OCI-LY7 (cell line): ENCODE measurements at regions not wholly inside any gene's neighbourhood (a gene's known extent, or its start where the extent isn't known, plus 50 kb on each side); places are given as distances from the start of the nearest gene placed in this dataset.
"Not testable (repeated sequence)": the region's sequence is repeated elsewhere in the genome, so short reads cannot be mapped to it uniquely, and the experiment has no call there.

Source experiments
- BruUV-seq: library from RNA; stranded (reverse); fragments of 400-500 nt; replicated peaks from 2 replicates; lab custom pipeline; 2021; lab: Mats Ljungman, UMichigan
- CTCF ChIA-PET: fragments of 300-600 bp; sonication (Branson Sonifier 250); formaldehyde crosslinking; loops from one replicate; lab custom pipeline; 2022; ENCODE audit warnings: antibody characterized with exemption; ENCODE audit not compliant: unreplicated experiment; lab: Charles Lee
- POLR2A ChIA-PET: fragments of 300-600 bp; sonication (Branson Sonifier 250); formaldehyde crosslinking; loops from one replicate; lab custom pipeline; 2022; ENCODE audit warnings: antibody characterized with exemption; lab: Charles Lee
- DNase-seq: peaks from one replicate; pipeline ENCODE4 v3.0.0-alpha.2; 2015; ENCODE audit warnings: low spot score
- H2AFZ ChIP-seq: fragments of 200-600 bp; sonication (generic), shearing (Covaris generic); 2 replicates; pipeline ENCODE4 v1.6.1; 2014; ENCODE audit warnings: mild to moderate bottlenecking, antibody characterized with exemption, low read length, moderate library complexity
- H3K27ac ChIP-seq: fragments of 200-600 bp; sonication (generic); 2 replicates; pipeline ENCODE4 v1.5.1; 2014; ENCODE audit warnings: mixed run types, low read depth, mild to moderate bottlenecking, moderate library complexity, low read length, inconsistent platforms; ENCODE audit not compliant: poor library complexity, severe bottlenecking
- H3K36me3 ChIP-seq: fragments of 200-600 bp; sonication (generic); 2 replicates; pipeline ENCODE4 v1.6.1; 2014; ENCODE audit warnings: mild to moderate bottlenecking, antibody characterized with exemption, low read length, moderate library complexity, mixed read lengths; ENCODE audit not compliant: insufficient read depth
- H3K4me1 ChIP-seq: fragments of 200-600 bp; sonication (generic); 2 replicates; pipeline ENCODE4 v1.5.1; 2014; ENCODE audit warnings: mild to moderate bottlenecking, low read length; ENCODE audit not compliant: insufficient read depth, poor library complexity, severe bottlenecking
- H3K4me2 ChIP-seq: fragments of 200-600 bp; sonication (generic); 2 replicates; pipeline ENCODE4 v1.6.1; 2014; ENCODE audit warnings: mild to moderate bottlenecking, low read length
- H3K4me3 ChIP-seq: fragments of 200-600 bp; sonication (generic); 2 replicates; pipeline ENCODE4 v1.5.1; 2014; ENCODE audit warnings: mild to moderate bottlenecking, low read depth, low read length; ENCODE audit not compliant: poor library complexity, severe bottlenecking
- H3K79me2 ChIP-seq: fragments of 200-600 bp; sonication (generic); 2 replicates; pipeline ENCODE4 v1.6.1; 2016; ENCODE audit warnings: low read depth, mild to moderate bottlenecking, low read length, moderate library complexity, mixed read lengths; ENCODE audit not compliant: insufficient read depth
- H3K9me2 ChIP-seq: fragments of 200-600 bp; sonication (generic); 2 replicates; pipeline ENCODE4 v1.6.1; 2016; ENCODE audit warnings: mild to moderate bottlenecking, low read length, mixed read lengths; ENCODE audit not compliant: insufficient read depth
- H3K9me3 ChIP-seq: fragments of 200-600 bp; sonication (generic); 2 replicates; pipeline ENCODE4 v1.6.1; 2014; ENCODE audit warnings: mild to moderate bottlenecking, mixed run types, low read length, mixed read lengths
- H4K20me1 ChIP-seq: fragments of 200-600 bp; sonication (generic); 2 replicates; pipeline ENCODE4 v1.6.1; 2014; ENCODE audit warnings: mild to moderate bottlenecking, antibody characterized with exemption, low read length, moderate library complexity, mixed read lengths; ENCODE audit not compliant: insufficient read depth
- EZH2phosphoT487 ChIP-seq: fragments of 200-600 bp; sonication (generic); IDR thresholded peaks from 2 replicates; pipeline ENCODE4 v1.6.1; 2018; ENCODE audit warnings: low read depth, borderline replicate concordance, mild to moderate bottlenecking, mixed run types, antibody characterized with exemption, low read length, moderate library complexity, mixed read lengths
- intact Hi-C: fragments of 100-400 bp; cut with micrococcal nuclease; formaldehyde crosslinking; loops from one replicate; pipeline ENCODE4 v1.10.0; 2022; ENCODE audit not compliant: unreplicated experiment
- TF ChIP-seq, protein P1 (sequence below): fragments of 200-600 bp; sonication (generic); conservative IDR thresholded peaks from 2 replicates; pipeline ENCODE4 v1.5.1; 2014; ENCODE audit warnings: mild to moderate bottlenecking, antibody characterized with exemption, low read length, moderate library complexity, mixed read lengths

DNA sequence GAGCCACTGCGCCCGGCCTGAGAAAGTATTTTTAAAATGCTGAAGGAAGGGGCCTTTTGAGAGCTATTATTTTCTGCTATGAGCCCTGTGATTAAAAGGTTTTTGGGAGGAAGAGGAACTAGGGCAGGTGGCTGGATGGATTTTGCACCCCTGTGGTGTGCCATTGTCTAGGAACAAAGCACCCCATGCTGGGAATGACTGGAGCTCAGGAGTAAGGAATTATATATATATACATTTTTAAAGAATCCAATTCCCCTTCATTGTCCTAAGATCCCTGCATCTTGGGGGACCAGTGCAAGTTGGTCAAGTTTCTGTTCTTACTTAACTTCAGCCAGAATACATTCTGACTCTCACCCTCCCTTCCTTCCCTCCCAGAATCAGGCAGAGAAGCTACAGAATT, 91.6 kb downstream of the ZNF648 start:
- H3K4me1 ChIP-seq, result no peaks in the 10 kb centered on the region
- no peak overlapping the region for H2AFZ ChIP-seq
- no peaks in the 10 kb centered on the region for H3K79me2 ChIP-seq
- no peaks in the 10 kb centered on the region for H3K9me2 ChIP-seq
- ChIA-PET POLR2A (no interaction called here), CTCF (no interaction called here)
- no peak overlapping the region for H3K4me2 ChIP-seq
- no peak overlapping the region for H3K27ac ChIP-seq
- no peaks in the 10 kb centered on the region for H3K36me3 ChIP-seq
- H4K20me1 ChIP-seq, result no peaks in the 10 kb centered on the region
- TF ChIP-seq, protein P1, sequence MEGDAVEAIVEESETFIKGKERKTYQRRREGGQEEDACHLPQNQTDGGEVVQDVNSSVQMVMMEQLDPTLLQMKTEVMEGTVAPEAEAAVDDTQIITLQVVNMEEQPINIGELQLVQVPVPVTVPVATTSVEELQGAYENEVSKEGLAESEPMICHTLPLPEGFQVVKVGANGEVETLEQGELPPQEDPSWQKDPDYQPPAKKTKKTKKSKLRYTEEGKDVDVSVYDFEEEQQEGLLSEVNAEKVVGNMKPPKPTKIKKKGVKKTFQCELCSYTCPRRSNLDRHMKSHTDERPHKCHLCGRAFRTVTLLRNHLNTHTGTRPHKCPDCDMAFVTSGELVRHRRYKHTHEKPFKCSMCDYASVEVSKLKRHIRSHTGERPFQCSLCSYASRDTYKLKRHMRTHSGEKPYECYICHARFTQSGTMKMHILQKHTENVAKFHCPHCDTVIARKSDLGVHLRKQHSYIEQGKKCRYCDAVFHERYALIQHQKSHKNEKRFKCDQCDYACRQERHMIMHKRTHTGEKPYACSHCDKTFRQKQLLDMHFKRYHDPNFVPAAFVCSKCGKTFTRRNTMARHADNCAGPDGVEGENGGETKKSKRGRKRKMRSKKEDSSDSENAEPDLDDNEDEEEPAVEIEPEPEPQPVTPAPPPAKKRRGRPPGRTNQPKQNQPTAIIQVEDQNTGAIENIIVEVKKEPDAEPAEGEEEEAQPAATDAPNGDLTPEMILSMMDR, result no peak
- no peak for DNase-seq
- H3K4me3 ChIP-seq, result no peak overlapping the region
- BruUV-seq, result no TSS peak
- no peaks in the 10 kb centered on the region for H3K9me3 ChIP-seq
- intact Hi-C loops, result no loop called here

DNA sequence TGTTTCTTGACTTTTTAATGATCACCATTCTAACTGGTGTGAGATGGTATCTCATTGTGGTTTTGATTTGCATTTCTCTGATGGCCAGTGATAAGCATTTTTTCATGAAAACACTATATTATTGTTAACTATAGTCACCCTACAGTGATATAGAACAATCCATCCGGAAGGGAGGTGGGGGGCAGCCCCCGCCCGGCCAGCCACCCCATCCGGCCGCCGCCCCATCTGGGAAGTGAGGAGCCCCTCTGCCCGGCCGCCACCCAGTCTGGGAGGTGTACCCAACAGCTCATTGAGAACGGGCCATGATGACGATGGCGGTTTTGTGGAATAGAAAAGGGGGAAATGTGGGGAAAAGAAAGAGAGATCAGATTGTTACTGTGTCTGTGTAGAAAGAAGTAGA, 106.8 kb downstream of the ZNF648 start:
- CTCF ChIA-PET, H3K36me3 ChIP-seq, POLR2A ChIA-PET, H2AFZ ChIP-seq, H3K9me3 ChIP-seq, H4K20me1 ChIP-seq, H3K4me3 ChIP-seq, H3K4me2 ChIP-seq, H3K27ac ChIP-seq, BruUV-seq, intact Hi-C loops, H3K9me2 ChIP-seq, DNase-seq, H3K4me1 ChIP-seq, H3K79me2 ChIP-seq: not testable (repeated sequence)

DNA sequence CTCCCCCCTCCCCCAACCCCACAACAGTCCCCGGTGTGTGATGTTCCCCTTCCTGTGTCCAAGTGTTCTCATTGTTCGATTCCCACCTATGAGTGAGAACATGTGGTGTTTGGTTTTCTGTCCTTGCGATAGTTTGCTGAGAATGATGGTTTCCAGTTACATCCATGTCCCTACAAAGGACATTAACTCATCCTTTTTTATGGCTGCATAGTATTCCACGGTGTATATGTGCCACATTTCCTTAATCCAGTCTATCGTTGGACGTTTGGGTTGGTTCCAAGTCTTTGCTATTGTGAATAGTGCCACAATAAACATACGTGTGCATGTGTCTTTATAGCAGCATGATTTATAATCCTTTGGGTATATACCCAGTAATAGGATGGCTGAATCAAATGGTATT, 107.3 kb downstream of the ZNF648 start:
- BruUV-seq, H2AFZ ChIP-seq, H3K79me2 ChIP-seq, H4K20me1 ChIP-seq, intact Hi-C loops, H3K27ac ChIP-seq, H3K9me3 ChIP-seq, CTCF ChIA-PET, H3K4me3 ChIP-seq, H3K9me2 ChIP-seq, POLR2A ChIA-PET, H3K4me2 ChIP-seq, H3K4me1 ChIP-seq, H3K36me3 ChIP-seq, DNase-seq: not testable (repeated sequence)

DNA sequence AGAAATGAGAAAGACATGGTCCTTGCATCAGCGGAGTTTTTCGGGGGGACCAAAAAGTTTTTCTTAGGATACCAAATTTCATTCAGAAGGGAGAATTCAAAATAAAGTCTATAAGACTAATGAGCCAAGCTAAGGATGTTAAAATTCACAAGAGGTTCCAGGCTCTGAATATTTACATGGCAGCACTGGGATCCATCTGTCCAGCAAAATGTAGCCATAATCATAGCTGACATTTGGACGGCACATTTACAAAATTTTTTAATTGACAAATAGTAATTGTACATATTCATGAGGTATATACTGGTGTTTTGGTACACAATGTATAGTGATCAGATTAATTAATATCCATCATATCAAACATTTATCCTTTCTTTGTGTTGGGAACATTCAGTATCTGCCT, 107.9 kb downstream of the ZNF648 start:
- Histone ChIP-seq H3K4me3 (no peak overlapping the region), H4K20me1 (no peaks in the 10 kb centered on the region), H3K79me2 (no peaks in the 10 kb centered on the region), H3K36me3 (no peaks in the 10 kb centered on the region), H2AFZ (no peak overlapping the region), H3K4me1 (no peaks in the 10 kb centered on the region), H3K27ac (no peak overlapping the region), H3K9me3 (peaks cover 5% of the 10 kb centered on the region; the same call in 1 of the 2 replicates), H3K9me2 (no peaks in the 10 kb centered on the region), H3K4me2 (no peak overlapping the region)
- no peak for DNase-seq
- intact Hi-C loops, result no loop called here
- no TSS peak for BruUV-seq
- POLR2A ChIA-PET, result no interaction called here
- CTCF ChIA-PET, result no interaction called here
- no peak for TF ChIP-seq EZH2phosphoT487
- TF ChIP-seq, protein P1, result no peak
